Femur (tissue), 1 donor: ENCODE measurements at regions not wholly inside any gene's neighbourhood (a gene's known extent, or its start where the extent isn't known, plus 50 kb on each side); places are given as distances from the start of the nearest gene placed in this dataset.
"Not testable (repeated sequence)": the region's sequence is repeated elsewhere in the genome, so short reads cannot be mapped to it uniquely, and the experiment has no call there.

Source experiments
- DNase-seq: peaks from one replicate; pipeline ENCODE4 v3.0.0-alpha.2; 2017

GRCh38 chr15:66968806-66969596, 96.4 kb upstream of the SMAD3 start:
- DNase-seq = no peak

GRCh38 chr15:66974131-66974530, 91.3 kb upstream of the SMAD3 start:
- not testable (repeated sequence) for DNase-seq

- DNase-seq = not testable (repeated sequence)
Observed at GRCh38 chr15:66976106-66976640, 89.2 kb upstream of the SMAD3 start.

- not testable (repeated sequence) for DNase-seq
Observed at GRCh38 chr15:66980326-66980725, 85.1 kb upstream of the SMAD3 start.

- peak; percentile 62 for DNase-seq
Observed at GRCh38 chr15:66981771-66982170, 83.6 kb upstream of the SMAD3 start.

- DNase-seq = no peak
Observed at GRCh38 chr15:66982250-66982649, 83.2 kb upstream of the SMAD3 start.

- no peak for DNase-seq
Observed at GRCh38 chr15:66982816-66983215, 82.6 kb upstream of the SMAD3 start.

DNA sequence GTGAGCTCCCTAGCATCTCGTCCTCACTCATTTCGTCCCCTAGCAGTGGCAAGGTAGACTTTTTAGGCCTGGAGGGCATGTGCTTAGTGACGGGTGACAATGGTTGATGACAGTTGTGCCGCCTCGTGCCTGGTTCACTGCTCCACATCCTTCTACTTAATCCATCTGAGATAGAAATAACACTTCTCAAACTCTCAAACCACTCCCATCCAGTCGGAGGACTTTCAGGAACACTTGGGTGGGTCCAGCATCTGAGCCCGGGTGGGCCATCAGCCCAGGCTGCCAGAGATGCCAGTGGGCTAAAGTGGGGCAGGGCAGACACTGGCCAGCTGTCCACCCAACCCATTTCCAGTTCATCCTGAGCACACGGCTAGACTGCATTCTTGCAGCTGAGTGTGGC, 79.7 kb upstream of the SMAD3 start:
- DNase-seq = no peak

GRCh38 chr15:66986951-66987350, 78.5 kb upstream of the SMAD3 start:
- peak; percentile 53 for DNase-seq

DNA sequence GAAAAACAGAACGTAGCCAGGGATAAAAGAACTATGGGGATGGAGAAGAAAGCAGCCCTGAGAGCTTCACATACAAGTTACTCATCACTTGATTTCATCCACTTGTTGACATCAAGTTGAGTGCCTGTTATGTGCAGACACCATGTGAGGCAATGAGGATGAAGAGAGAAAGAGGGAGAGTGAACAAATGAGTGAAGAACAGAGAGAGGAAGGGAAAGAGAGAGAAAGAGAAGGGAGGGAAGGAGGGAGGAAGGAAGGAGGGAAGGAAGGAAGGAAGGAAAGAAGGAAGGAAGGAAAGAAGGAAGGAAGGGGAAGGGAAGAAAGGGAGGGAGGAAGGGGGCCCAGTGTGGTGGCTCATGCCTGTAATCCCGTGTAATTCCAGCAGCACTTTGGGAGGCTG, 72.3 kb upstream of the SMAD3 start:
- no peak for DNase-seq

DNA sequence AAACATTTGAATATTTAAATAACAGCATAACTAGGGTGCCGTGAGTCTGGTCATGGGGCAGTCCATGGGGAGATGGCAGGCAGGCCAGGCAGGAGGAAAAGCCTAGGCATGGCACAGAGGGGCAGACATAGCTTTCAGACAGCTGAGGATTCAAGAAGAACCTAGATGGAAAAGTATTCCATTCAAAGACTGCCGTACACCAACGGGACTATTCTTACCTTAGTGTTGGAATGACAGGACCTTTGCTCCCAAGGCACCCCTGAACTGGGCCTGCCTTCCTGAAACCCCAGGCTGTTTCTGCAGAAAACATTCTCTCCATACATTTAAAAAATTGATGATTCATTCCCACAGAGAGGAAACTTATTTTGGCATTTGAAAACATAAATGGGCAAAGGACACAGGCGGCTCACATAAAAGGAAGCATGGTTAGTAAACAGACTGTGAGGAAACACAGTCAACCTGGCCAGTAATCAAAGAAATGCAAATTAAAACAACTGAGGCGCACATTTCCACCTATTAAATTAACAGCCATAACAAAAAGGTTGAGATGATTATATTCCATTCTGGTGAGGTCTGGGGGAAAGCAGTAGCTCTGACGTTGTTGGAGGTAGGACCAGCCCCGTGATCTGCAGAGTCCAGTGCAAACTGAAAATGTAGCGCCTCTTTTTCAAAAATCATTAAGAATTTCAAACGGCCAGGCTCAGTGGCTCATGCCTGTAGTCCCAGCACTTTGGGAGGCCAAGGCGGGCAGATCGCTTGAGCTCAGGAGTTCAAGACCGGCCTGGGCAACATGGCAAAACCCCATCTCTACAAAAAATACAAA, 71.3 kb upstream of the SMAD3 start:
- no peak for DNase-seq

DNA sequence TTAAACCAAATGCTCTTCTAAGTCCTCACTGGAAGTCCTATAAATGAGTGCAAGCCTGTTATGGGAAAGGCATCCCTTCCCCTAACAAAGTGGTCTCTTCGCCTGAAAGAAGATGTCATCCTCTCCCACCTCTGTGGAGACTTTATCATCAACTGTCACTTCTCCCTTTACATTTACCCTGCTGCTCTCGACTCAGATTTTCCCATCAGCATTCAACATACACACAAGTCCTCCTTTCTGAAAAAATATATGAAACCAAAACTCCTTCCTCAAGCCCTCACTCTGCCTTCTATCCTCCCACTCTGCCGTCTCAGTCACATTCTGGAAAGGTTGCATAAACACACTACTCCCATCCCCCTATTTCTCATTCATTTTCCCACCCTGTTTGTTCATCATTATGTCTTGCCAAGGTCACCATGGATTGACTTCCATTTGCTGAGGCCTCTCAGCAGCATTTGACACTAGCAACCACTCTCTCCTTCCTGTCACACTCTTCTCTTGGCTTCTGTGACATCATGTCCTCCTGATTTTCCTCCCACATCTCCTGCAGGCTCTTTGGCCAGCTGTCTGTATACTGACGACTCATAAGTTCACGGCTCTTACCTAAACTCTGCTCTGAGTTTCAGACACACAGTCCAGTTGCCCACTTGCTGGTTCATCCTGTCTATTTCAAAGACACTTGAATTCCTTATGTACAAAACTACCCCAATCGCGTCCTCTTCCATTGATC, 70.3 kb upstream of the SMAD3 start:
- no peak for DNase-seq

DNA sequence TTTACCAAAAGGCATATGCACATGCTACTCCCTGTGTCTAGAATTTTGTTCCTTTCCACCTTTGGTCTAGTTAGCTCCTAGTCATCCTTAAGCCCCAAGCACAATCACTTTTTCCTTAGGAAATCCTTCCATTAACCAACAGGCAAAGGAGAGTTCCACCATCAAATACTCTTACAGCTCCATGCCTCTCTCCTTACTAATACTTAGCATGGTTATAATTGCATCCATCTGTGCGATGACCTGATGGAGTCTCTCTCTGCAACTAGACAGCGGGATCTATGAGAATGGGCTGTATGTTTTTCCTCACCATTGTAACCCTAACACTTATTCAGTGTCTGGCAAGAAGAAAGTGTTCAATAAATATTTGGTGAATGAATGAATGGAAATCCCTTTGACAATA, 69.3 kb upstream of the SMAD3 start:
- no peak for DNase-seq

- no peak for DNase-seq
Observed at GRCh38 chr15:66997212-66997611, 68.2 kb upstream of the SMAD3 start.

DNA sequence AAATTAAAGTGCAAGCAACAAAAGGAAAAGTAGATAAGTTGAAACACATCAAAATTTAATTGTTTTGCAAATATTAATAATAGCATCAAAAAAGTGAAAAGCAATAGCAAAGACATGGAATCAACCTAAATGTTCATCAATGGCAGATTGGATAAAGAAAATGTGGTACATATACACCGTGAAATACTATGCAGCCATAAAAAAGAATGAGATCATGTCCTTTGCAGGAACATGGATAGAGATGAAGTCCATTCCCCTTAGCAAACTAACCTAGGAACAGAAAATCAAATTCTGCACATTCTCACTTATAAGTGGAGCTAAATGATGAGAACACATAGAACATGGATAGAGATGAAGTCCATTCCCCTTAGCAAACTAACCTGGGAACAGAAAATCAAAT, 67.2 kb upstream of the SMAD3 start:
- DNase-seq = not testable (repeated sequence)

GRCh38 chr15:66999046-66999968, 66.1 kb upstream of the SMAD3 start:
- no peak for DNase-seq

DNA sequence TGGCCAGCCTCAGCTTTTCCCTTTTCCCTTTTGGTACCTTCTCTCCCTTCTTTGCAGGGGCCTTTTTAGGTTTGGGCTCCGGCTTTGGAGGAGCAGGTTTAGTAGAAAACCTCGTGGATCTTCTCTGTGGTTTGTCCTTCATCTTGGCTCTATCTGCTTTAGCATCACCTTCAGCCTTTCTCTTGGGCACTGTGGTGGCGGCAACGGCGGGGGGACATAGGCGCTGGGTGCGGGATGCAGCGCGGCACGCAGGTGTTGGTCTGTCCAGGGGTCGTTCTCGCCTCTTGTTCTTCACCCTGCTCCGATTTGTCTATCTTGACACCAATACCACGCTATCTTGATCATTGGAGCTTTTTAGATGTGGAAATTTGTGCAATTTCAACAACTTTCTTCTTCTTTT, 64.5 kb upstream of the SMAD3 start:
- no peak for DNase-seq

DNA sequence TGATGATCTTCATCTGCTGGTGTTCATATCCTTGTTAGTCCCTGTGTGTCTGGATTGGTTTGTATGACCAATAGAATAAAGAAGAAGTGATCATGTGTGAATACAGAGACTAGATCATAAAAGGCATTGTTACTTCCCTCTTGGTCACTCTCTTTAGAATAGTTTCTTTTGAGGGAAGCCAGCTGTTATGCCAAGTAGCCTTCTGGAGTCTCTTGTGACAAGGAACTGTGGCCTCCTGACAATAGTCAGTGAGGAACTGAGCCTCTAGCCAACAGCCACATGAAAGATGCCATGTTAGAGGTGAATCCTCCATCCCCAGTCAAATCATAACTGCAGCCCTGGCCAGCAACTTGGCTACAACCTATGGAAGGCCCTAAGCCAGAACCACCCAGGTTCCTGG, 63.0 kb upstream of the SMAD3 start:
- no peak for DNase-seq

GRCh38 chr15:67003586-67003985, 61.8 kb upstream of the SMAD3 start:
- DNase-seq = no peak

DNA sequence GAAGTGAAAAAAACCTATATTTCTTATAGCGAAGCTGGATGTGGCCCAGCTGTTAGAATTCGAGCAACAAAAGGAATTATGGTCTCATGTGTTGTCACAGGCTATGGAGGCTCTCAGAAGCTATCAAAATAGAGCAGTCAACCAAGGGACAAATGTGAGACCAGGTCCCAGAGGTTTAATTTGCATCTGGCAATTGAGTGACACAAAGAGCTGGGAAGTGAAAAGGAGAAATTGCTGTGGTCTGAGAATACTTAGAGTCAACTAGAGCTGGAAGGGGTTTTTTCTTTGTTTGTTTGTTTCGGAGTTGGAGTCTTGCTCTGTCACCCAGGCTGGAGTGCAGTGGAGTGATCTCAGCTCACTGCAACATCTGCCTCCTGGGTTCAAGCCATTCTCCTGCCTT, 61.3 kb upstream of the SMAD3 start:
- DNase-seq = no peak

DNA sequence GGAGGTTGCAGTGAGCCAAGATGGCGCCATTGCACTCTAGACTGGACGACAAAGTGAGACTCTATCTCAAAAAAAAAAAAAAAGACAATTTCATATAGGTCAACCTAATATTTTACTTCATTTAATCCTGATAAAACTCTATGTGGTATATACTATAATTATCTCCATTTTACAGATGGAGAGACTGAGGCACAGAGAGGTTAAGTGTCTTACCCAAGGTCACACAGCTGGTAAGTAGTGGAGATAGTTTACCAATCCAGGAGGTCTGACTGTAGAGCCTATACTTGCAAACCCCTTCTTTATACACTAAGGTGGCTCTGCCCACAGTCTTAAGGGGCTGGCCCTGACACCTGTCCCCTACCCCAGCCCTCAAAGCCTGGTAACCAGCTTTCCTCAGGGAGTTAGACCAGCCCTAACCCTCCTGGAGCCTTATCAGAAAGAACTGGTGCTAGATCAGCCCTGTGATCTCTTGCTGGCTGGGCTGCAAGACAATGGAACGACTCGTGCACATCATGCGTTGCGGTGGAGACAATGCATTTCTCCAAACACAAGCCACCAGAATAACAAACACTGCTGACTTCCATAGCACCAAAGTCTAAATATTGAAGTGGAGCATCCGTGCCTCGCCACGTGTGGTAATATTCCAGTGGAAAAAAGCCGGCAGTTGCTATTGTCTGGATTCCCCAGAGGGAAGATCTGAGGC, 60.0 kb upstream of the SMAD3 start:
- no peak for DNase-seq
